ENCODE measurements at regions not wholly inside any gene's neighbourhood (a gene's known extent, or its start where the extent isn't known, plus 50 kb on each side); places are given as distances from the start of the nearest gene placed in this dataset.
"Not testable (repeated sequence)": the region's sequence is repeated elsewhere in the genome, so short reads cannot be mapped to it uniquely, and the experiment has no call there.

DNA sequence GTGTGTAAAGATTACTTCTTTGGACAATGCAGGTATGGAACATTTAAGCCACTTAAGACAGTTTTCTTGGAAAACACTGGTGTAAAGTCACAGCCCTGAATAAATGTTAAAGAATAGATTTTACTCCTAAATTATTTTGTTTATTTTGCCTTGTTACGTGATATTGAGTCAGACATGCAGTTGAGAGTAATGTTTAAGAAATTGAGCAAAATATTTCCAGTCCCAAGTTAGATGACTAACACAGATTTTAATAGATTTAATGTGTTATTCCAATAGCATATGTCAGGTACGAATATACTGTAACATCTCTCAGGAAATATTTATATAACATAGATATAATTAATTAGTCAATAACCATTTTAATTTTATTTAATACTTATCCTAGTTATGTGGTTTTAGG lies 1361.7 kb downstream of the FSCB start:
- TF ChIP-seq ZFX (IDR thresholded peaks at IDR 0.05) (no peak), CTCF (conservative IDR thresholded peaks at IDR 0.05) (no peak)
- no peak overlapping the region for H3K27ac ChIP-seq

DNA sequence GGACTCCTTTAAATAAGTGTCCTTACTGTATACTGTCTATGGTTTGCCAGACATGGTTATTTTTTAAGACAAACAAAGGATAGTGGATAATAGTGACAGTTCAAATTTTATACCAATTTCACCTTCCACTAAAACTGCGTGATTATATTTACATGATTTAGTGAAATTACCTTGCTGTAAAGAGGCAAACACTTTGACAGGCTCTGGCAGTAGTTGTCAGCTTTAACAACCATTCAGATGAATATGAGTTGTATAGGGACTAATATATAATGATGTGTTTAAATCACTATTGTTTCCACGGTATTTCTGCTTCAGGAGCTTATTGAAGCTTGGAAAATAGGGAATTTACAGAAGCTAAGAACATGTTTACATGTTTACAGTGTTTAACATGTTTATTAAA lies 1364.0 kb downstream of the FSCB start:
- TF ChIP-seq ZFX (IDR thresholded peaks at IDR 0.05) (no peak), CTCF (conservative IDR thresholded peaks at IDR 0.05) (no peak)
- no peak overlapping the region for H3K27ac ChIP-seq

DNA sequence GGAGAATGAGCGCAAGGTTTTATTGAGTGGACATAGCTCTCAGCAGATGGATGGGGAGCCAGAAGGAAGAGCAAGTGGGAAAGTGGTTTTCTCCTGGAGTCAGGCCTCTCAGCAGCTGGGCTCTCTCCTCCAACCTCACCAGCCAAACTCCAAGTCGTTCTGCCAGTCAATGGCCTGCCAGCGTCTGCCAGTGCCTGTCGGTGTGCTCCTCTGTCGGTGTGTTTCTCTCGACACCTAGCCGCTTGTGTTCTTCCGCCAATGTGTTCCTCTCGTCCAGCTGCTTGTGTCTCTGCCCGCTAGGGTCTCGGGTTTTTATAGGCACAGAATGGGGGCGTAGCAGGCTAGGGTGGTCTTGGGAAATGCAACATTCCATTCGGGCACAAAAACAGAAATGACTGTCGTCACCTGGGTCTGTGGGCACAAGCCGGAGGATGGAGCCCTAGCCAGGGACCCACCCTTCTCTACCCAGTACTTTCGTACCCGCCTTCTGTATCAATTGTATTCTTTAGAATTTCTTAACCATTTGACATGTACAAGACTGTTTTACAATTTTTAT lies 1365.4 kb downstream of the FSCB start:
- TF ChIP-seq CTCF (conservative IDR thresholded peaks at IDR 0.05) (no peak), ZFX (IDR thresholded peaks at IDR 0.05) (no peak)
- no peak overlapping the region for H3K27ac ChIP-seq

DNA sequence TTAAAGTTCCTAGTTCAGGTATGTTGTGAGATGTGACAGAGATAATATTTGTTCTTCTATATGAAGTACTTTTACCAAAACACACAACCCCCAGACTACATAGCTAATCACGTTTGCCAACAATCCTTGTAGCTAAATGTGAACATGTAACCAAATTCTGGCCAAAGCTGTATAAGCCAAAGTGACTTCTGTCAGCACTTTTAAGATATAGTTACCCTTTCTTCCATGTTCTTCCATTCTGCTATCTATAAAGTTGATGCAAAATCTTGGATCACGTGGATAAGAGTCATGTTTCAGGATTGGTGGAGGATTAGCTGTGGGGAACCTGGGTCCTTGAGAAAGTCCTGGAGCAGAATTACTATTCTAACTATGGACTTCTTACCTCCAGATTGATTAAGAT lies 1366.6 kb downstream of the FSCB start:
- no peak overlapping the region for H3K27ac ChIP-seq
- TF ChIP-seq ZFX (IDR thresholded peaks at IDR 0.05) (no peak), CTCF (conservative IDR thresholded peaks at IDR 0.05) (no peak)

- H3K27ac ChIP-seq, result no peak overlapping the region
- no peak for TF ChIP-seq CTCF (conservative IDR thresholded peaks at IDR 0.05)
- no peak for TF ChIP-seq ZFX (IDR thresholded peaks at IDR 0.05)
Observed at GRCh38 chr14:43135877-43136411, 1371.1 kb downstream of the FSCB start.

GRCh38 chr14:43132441-43132840 lies 1374.6 kb downstream of the FSCB start:
- TF ChIP-seq ZFX (IDR thresholded peaks at IDR 0.05), result no peak
- H3K27ac ChIP-seq, result no peak overlapping the region

DNA sequence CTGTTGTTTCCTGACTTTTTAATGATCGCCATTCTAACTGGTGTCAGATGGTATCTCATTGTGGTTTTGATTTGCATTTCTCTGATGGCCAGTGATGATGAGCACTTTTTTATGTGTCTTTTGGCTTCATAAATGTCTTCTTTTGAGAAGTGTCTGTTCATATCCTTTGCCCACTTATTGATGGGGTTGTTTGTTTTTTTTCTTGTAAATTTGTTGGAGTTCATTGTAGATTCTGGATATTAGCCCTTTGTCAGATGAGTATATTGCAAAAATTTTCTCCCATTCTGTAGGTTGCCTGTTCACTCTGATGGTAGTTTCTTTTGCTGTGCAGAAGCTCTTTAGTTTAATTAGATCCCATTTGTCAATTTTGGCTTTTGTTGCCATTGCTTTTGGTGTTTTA lies 1378.7 kb downstream of the FSCB start:
- not testable (repeated sequence) for H3K27ac ChIP-seq

- H3K27ac ChIP-seq, result not testable (repeated sequence)
Observed at GRCh38 chr14:43127874-43128273, 1379.2 kb downstream of the FSCB start.

- TF ChIP-seq CTCF (conservative IDR thresholded peaks at IDR 0.05) (no peak), ZFX (IDR thresholded peaks at IDR 0.05) (no peak)
- no peak overlapping the region for H3K27ac ChIP-seq
Observed at GRCh38 chr14:43123544-43123943, 1383.5 kb downstream of the FSCB start.
